Activated CD4-positive, alpha-beta T cell treated with anti-CD3 and anti-CD28 coated beads, Interleukin-2, Interleukin-4, amounts not matched to agents 100 ng/mL and 50 ng/mL, durations not matched to agents 16 hours and 8 hours (primary cell): ENCODE measurements at regions not wholly inside any gene's neighbourhood (a gene's known extent, or its start where the extent isn't known, plus 50 kb on each side); places are given as distances from the start of the nearest gene placed in this dataset.
"Not testable (repeated sequence)": the region's sequence is repeated elsewhere in the genome, so short reads cannot be mapped to it uniquely, and the experiment has no call there.

Source experiments
- DNase-seq: peaks from one replicate; pipeline ENCODE4 v3.0.0-alpha.2; 2020; ENCODE audit warnings: low spot score

DNA sequence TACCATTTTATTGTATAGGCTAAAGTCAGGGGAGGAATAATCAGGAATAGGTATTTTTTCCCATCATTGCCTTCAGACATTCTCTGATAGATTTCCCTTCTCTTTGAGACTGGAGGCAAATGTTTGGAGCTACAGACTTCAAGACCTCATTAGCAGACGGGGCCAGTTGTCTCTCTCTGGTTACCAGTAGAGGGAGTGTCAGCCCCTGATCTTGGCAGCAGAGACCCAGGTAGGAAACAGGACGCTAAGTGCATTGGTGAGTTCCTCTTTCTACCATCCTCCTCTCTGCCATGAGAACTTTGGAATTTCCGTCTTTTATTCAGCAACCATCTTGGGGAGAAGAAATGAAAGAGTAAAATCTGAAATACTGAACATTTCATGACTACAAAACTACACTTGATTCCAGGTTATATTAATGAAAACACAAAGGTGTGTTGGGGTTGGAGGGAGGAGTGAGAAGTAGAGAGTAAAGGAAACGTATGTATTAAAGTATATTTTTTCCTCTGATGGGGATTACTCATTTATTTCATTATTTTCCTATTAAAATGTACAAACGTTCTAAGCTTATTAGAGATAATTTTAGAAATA is 186.2 kb upstream of the GCFC2 start:
- peak; percentile 5 for DNase-seq

GRCh38 chr2:75894170-75894569 is 183.5 kb upstream of the GCFC2 start:
- DNase-seq = no peak

DNA sequence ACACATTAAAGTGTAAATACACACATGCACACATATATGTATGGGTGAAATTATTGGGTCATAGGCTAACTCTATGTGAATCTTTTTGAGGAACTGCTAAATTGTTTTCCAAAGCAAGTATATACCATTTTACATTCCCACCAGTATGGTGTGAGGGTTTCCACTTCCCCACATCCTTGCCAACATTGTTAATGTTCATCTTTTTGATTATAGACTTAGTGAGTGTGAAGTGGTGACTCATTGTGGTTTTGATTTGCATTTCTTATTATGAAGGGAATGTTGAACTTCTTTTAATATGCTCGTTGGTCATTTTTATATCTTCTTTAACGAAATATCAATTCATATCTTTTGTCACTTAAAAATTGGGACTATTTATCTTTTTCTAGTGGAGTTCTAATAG is 181.8 kb upstream of the GCFC2 start:
- DNase-seq = no peak

DNA sequence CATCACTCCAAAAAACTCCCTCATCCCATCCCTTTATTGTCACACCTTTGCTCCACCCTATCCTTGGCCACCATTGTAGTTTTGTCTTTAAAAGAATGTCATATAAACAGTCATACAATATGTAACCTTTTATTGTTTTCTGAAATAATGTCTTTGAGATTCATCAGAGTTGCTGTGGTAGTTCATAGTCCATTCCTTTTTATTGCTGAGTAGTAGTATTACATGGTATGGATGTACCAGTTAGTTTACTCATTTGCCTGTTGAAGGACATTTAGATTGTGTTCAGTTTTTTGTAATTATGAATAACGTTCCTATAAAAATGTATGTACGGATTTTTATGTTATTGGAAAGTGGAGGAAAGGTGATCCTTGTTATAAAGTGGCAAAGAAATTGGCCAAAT is 171.8 kb upstream of the GCFC2 start:
- DNase-seq = no peak

DNA sequence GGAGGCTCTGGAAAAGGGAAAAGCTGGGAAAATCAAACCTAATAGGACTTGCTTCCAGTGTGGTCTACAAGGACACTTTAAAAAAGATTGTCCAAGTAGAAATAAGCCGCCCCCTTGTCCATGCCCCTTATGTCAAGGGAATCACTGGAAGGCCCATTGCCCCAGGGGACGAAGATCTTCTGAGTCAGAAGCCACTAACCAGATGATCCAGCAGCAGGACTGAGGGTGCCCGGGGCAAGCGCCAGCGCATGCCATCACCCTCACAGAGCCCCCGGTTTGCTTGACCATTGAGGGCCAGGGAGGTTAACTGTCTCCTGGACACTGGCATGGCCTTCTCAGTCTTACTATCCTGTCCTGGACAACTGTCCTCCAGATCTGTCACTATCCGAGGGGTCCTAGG is 164.9 kb upstream of the GCFC2 start:
- not testable (repeated sequence) for DNase-seq

DNA sequence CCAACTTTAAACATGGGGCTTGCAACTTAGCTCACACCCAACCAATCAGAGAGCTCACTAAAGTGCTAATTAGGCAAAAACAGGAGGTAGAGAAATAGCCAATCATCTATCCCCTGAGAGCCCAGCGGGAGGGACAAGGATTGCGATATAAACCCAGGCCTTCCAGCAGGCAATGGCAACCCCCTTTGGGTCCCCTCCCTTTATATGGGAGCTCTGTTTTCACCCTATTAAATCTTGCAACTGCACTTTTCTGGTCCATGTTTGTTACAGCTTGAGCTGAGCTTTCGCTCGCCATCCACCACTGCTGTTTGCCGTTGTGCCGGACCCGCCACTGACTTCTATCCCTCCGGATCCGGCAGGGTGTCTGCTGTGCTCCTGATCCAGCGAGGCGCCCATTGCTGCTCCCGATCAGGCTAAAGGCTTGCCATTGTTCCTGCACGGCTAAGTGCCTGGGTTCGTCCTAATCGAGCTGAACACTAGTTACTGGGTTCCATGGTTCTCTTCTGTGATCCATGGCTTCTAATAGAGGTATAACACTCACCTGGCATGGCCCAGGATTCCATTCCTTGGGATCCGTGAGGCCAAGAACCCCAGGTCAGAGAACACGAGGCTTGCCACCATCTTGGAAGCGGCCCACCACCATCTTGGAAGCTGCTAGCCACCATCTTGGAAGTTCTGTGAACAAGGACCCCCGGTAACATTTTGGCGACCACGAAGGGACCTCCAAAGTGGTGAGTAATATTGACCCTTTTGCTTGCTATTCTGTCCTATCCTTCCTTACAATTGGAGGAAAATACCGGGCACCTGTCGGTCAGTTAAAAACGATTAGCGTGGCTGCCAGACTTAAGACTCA is 161.3 kb upstream of the GCFC2 start:
- DNase-seq = not testable (repeated sequence)

DNA sequence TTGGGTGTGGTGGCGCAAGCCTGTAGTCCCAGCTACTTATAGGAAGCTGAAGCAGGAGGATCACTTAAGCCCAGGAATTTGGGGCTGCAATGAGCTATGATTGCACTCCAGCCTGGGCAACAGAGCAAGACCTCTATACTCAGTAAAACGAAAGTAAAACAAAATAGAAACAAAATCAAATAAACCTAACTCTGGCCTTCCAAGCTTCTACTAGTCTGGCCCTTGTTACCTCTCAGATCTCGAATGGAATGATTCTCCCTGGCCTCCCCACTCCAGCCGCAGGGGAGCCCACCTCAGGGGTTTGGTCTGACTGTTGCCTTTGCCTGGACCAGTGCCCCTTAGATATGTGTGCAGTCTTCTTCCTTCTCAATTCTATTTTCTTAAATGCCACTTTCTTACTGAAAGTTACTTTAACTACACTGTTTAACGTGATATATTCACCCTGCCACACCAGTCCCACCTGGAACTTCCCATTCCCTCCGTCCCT is 160.0 kb upstream of the GCFC2 start:
- DNase-seq = no peak

GRCh38 chr2:75870133-75870532 is 159.4 kb upstream of the GCFC2 start:
- DNase-seq = no peak

GRCh38 chr2:75865702-75866101 is 155.0 kb upstream of the GCFC2 start:
- no peak for DNase-seq

DNA sequence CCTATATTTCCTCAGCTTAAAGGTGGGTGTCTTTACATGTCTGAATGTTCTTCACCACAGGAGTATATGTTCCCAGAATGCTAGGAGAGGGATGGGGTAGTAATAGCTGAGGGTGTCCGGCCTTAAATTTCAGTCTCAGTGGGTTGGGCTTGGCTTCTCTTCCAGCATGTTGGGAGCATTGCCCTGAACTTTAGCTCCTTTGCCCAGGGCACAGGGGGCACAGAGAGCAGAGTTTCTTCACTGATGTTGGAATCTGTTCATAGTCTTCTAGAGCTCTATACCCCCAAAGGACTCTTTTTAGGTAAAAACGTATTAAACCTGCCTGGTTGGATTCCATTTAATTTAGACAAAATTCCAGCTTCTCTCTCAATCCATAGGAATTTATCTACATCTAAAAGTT is 154.4 kb upstream of the GCFC2 start:
- no peak for DNase-seq

DNA sequence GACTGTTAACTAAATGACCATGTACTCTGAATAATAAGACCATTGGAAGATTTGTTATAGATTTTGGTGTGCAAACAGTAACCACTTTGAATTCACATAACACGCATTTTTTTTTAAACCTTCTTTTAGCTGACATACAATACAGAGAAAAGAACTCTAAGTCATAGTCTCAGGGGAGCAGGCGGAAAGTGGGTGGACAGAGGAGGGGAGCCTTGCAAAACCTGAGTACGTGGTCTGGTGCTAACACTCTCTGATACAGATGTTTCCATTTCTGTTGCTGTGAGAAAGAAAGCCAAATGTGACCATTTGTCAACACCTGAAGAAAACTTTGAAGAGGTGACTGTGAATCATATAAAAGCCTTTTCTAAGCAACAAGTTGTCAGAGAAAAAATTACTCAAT is 151.8 kb upstream of the GCFC2 start:
- no peak for DNase-seq

GRCh38 chr2:75853436-75853835 is 142.7 kb upstream of the GCFC2 start:
- DNase-seq = no peak

DNA sequence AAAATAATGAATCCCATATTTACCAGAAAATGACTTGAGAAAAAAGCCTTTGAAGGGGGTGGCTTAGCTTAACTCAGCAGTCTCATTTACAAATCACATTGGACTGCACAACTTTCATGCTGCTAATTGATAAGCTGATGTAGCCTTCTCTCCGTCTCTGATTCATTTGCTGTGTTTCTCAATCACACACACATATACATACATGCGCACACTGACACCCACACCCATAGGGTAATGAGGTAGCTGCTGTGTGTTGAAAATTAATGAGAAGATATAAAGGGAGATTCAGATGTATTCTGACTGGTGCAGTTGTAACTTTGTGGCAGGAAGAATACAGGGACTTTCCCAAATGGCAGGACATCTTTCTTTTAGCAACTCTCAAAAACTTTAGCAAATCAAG is 141.9 kb upstream of the GCFC2 start:
- DNase-seq = no peak

- DNase-seq = no peak
Observed at GRCh38 chr2:75846683-75847190, 136.0 kb upstream of the GCFC2 start.

GRCh38 chr2:75844651-75845050 is 133.9 kb upstream of the GCFC2 start:
- DNase-seq = peak; percentile 29

DNA sequence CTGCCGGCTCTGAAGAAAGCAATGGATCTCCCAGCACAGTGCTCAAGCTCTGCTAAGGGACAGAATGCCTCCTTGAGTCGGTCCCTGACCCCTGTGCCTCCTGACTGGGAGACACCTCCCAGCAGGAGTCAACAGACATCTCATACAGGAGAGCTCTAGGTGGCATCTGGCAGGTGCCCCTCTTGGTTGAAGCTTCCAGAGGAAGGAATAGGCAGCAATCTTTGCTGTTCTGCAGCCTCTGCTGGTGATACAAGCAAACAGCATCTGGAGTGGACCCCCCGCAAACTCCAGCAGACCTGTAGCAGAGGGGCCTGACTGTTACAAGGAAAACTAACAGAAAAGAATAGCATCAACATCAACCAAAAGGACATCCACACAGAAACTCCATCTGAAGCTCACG is 123.9 kb upstream of the GCFC2 start:
- DNase-seq = not testable (repeated sequence)

DNA sequence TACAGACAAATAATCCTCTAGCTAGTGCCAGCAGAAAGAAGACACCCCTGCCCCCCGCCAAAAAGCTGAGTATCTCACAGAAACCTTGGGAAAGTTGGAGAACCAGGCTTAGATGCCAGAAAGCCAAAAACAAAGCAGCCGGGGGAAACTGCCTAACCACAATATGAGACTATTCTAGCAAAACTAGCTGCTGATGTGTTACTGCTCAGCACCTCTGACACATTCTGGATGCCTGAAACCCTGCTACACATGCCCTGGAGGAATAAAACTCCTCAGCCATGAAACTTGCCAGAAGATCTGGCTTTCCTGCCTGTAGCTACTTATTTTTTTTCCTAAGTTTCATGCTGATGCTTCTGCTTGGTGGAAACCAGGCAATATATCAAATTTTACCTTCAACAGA is 122.7 kb upstream of the GCFC2 start:
- DNase-seq = no peak

- no peak for DNase-seq
Observed at GRCh38 chr2:75828826-75829225, 118.1 kb upstream of the GCFC2 start.

DNA sequence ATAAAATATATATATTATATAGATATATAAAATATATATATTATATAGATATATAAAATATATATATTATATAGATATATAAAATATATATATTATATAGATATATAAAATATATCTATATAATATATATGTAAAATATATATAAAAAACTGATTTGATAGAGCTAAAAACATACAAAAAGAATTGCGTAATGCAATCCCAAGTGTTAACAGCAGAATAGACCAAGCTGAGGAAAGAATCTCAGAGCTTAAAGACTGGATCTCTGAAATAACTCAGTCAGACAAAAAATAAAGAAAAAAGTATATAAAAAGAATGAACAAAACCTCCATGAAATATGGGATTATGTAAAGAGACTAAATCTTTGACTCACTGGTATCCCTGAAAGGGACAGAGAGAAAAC is 112.8 kb upstream of the GCFC2 start:
- DNase-seq = not testable (repeated sequence)

DNA sequence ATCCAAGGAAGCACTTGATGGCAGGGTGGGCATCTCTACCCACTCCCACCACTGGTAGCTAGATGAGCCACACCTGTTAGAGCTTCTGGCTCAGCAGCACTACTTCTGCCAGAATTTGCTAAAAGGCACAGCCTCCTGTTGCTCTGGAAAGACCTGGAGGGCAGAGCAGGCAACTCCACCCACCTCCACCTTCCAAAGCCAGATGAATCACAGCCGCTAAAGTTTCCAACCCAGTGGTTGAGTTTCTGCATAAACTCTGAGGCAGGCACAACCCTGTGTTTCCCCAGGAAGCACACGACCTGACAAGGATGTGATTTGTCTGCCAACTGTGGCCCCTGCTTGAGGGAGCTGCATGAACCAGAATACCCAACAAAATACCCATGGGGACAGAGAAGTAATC is 111.6 kb upstream of the GCFC2 start:
- no peak for DNase-seq

GRCh38 chr2:75820693-75821092 is 110.0 kb upstream of the GCFC2 start:
- DNase-seq = no peak

- DNase-seq = no peak
Observed at GRCh38 chr2:75810611-75811330, 100.1 kb upstream of the GCFC2 start.
